Activated T-cell treated with anti-CD3 and anti-CD28 coated beads, Interleukin-2, amount 50 U/mL, for 48 hours (primary cell): ENCODE measurements at regions not wholly inside any gene's neighbourhood (a gene's known extent, or its start where the extent isn't known, plus 50 kb on each side); places are given as distances from the start of the nearest gene placed in this dataset.

ENCODE experiments used
- DNase-seq, 2 experiments: peaks; one replicate each; pipeline ENCODE4 v3.0.0-alpha.2; 2020

GRCh38 chr18:61756244-61756643 lies 136.6 kb downstream of the RNF152 start:
- DNase-seq: no peak

GRCh38 chr18:61755555-61755954 lies 137.3 kb downstream of the RNF152 start:
- DNase-seq: no peak

- no peak for DNase-seq
Measured at GRCh38 chr18:61754039-61754583, 138.7 kb downstream of the RNF152 start.

GRCh38 chr18:61753373-61753772 lies 139.4 kb downstream of the RNF152 start:
- no peak for DNase-seq

- DNase-seq: no peak
Measured at GRCh38 chr18:61752973-61753372, 139.8 kb downstream of the RNF152 start.

GRCh38 chr18:61750840-61751668 lies 141.8 kb downstream of the RNF152 start:
- no peak for DNase-seq

GRCh38 chr18:61749546-61749945 lies 143.3 kb downstream of the RNF152 start:
- DNase-seq: no peak

GRCh38 chr18:61749031-61749430 lies 143.8 kb downstream of the RNF152 start:
- DNase-seq: no peak

GRCh38 chr18:61748004-61748403 lies 144.8 kb downstream of the RNF152 start:
- no peak for DNase-seq

GRCh38 chr18:61743775-61744531 lies 148.9 kb downstream of the RNF152 start:
- no peak for DNase-seq

- no peak for DNase-seq
Measured at GRCh38 chr18:61742565-61743429, 150.0 kb downstream of the RNF152 start.

GRCh38 chr18:61741881-61742454 lies 150.8 kb downstream of the RNF152 start:
- no peak for DNase-seq

- no peak for DNase-seq
Measured at GRCh38 chr18:61738488-61738887, 154.3 kb downstream of the RNF152 start.

- no peak for DNase-seq
Measured at GRCh38 chr18:61738042-61738441, 154.8 kb downstream of the RNF152 start.

- DNase-seq: no peak
Measured at GRCh38 chr18:61736133-61736532, 156.7 kb downstream of the RNF152 start.

GRCh38 chr18:61735564-61736102 lies 157.2 kb downstream of the RNF152 start:
- DNase-seq: no peak

- no peak for DNase-seq
Measured at GRCh38 chr18:61734396-61734795, 158.4 kb downstream of the RNF152 start.

GRCh38 chr18:61732854-61733253 lies 160.0 kb downstream of the RNF152 start:
- DNase-seq: no peak

GRCh38 chr18:61731693-61732376 lies 161.0 kb downstream of the RNF152 start:
- no peak for DNase-seq

- DNase-seq: no peak
Measured at GRCh38 chr18:61731178-61731577, 161.6 kb downstream of the RNF152 start.

GRCh38 chr18:61729322-61729721 lies 163.5 kb downstream of the RNF152 start:
- DNase-seq: no peak
